Breast epithelium (tissue), 3 donors: ENCODE measurements at regions not wholly inside any gene's neighbourhood (a gene's known extent, or its start where the extent isn't known, plus 50 kb on each side); places are given as distances from the start of the nearest gene placed in this dataset.

ENCODE experiments used
- POLR2A ChIP-seq: fragments of 450-650 bp; IDR thresholded peaks from one replicate; pipeline ENCODE4 v1.6.1; 2016; ENCODE audit warnings: antibody characterized with exemption, mild to moderate bottlenecking, moderate library complexity
- TF ChIP-seq, protein P1 (sequence below), 3 donors: fragments of 450-650 bp; IDR thresholded peaks; one replicate each; pipeline ENCODE4 v1.5.1; 2016 to 2017; ENCODE audit warnings: antibody characterized with exemption in 3 of 3, mild to moderate bottlenecking in 3 of 3, moderate library complexity in 3 of 3

GRCh38 chr10:8321990-8322389 lies 267.5 kb downstream of the GATA3 start:
- TF ChIP-seq, protein P1, sequence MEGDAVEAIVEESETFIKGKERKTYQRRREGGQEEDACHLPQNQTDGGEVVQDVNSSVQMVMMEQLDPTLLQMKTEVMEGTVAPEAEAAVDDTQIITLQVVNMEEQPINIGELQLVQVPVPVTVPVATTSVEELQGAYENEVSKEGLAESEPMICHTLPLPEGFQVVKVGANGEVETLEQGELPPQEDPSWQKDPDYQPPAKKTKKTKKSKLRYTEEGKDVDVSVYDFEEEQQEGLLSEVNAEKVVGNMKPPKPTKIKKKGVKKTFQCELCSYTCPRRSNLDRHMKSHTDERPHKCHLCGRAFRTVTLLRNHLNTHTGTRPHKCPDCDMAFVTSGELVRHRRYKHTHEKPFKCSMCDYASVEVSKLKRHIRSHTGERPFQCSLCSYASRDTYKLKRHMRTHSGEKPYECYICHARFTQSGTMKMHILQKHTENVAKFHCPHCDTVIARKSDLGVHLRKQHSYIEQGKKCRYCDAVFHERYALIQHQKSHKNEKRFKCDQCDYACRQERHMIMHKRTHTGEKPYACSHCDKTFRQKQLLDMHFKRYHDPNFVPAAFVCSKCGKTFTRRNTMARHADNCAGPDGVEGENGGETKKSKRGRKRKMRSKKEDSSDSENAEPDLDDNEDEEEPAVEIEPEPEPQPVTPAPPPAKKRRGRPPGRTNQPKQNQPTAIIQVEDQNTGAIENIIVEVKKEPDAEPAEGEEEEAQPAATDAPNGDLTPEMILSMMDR (IDR thresholded peaks at IDR 0.05) = no peak
- TF ChIP-seq POLR2A = no peak
